Activated CD8-positive, alpha-beta memory T cell treated with anti-CD3 and anti-CD28 coated beads, Interleukin-2, amount 50 U/mL, for 24 hours (primary cell): ENCODE measurements at regions not wholly inside any gene's neighbourhood (a gene's known extent, or its start where the extent isn't known, plus 50 kb on each side); places are given as distances from the start of the nearest gene placed in this dataset.

Source experiments
- DNase-seq: peaks from one replicate; pipeline ENCODE4 v3.0.0-alpha.2; 2020; ENCODE audit errors: extremely low read depth

GRCh38 chr9:134247918-134248631 is 78.2 kb upstream of the RXRA start:
- DNase-seq: no peak

- no peak for DNase-seq
Measured at GRCh38 chr9:134251296-134252069, 74.8 kb upstream of the RXRA start.

- DNase-seq: no peak
Measured at GRCh38 chr9:134252084-134252830, 74.0 kb upstream of the RXRA start.

- DNase-seq: no peak
Measured at GRCh38 chr9:134253606-134254205, 72.5 kb upstream of the RXRA start.

- no peak for DNase-seq
Measured at GRCh38 chr9:134258332-134258731, 67.9 kb upstream of the RXRA start.

- DNase-seq: no peak
Measured at GRCh38 chr9:134258828-134259546, 67.3 kb upstream of the RXRA start.

GRCh38 chr9:134259708-134260107 is 66.5 kb upstream of the RXRA start:
- DNase-seq: no peak

- no peak for DNase-seq
Measured at GRCh38 chr9:134260801-134261200, 65.5 kb upstream of the RXRA start.

GRCh38 chr9:134262035-134262434 is 64.2 kb upstream of the RXRA start:
- no peak for DNase-seq

GRCh38 chr9:134263596-134263995 is 62.7 kb upstream of the RXRA start:
- DNase-seq: no peak

- DNase-seq: no peak
Measured at GRCh38 chr9:134264169-134264568, 62.1 kb upstream of the RXRA start.

GRCh38 chr9:134265078-134265477 is 61.2 kb upstream of the RXRA start:
- no peak for DNase-seq

GRCh38 chr9:134266418-134266817 is 59.8 kb upstream of the RXRA start:
- DNase-seq: no peak

- no peak for DNase-seq
Measured at GRCh38 chr9:134267305-134267880, 58.9 kb upstream of the RXRA start.

GRCh38 chr9:134267881-134268724 is 58.2 kb upstream of the RXRA start:
- no peak for DNase-seq

GRCh38 chr9:134268747-134269146 is 57.5 kb upstream of the RXRA start:
- no peak for DNase-seq

GRCh38 chr9:134271338-134272301 is 54.6 kb upstream of the RXRA start:
- DNase-seq: no peak

GRCh38 chr9:134272302-134273023 is 53.8 kb upstream of the RXRA start:
- no peak for DNase-seq
